ENCODE measurements at regions not wholly inside any gene's neighbourhood (a gene's known extent, or its start where the extent isn't known, plus 50 kb on each side); places are given as distances from the start of the nearest gene placed in this dataset.

DNA sequence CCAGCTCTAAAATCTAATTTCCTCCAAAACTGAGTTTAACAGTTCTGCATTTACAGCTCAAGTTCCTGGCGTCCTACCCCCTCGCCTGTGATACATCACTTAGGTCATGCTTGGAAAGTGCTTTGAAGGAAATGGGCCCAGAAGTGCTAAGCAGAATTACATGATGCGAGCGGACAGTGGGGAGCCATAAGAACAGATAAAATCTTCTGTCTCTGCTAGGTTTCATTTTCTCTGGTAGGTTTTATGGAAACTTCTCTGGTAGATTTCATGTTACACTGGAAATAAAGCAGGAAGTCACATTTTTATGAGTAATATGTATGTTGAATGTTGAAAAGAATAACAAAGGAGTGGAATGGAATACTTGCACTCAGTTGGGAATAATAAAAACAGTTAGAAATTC is 138.3 kb downstream of the ZDHHC21 start:
- TF ChIP-seq, protein P1, sequence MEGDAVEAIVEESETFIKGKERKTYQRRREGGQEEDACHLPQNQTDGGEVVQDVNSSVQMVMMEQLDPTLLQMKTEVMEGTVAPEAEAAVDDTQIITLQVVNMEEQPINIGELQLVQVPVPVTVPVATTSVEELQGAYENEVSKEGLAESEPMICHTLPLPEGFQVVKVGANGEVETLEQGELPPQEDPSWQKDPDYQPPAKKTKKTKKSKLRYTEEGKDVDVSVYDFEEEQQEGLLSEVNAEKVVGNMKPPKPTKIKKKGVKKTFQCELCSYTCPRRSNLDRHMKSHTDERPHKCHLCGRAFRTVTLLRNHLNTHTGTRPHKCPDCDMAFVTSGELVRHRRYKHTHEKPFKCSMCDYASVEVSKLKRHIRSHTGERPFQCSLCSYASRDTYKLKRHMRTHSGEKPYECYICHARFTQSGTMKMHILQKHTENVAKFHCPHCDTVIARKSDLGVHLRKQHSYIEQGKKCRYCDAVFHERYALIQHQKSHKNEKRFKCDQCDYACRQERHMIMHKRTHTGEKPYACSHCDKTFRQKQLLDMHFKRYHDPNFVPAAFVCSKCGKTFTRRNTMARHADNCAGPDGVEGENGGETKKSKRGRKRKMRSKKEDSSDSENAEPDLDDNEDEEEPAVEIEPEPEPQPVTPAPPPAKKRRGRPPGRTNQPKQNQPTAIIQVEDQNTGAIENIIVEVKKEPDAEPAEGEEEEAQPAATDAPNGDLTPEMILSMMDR (conservative IDR thresholded peaks at IDR 0.05; ENCODE audit: low read depth, low read length), result no peak
- no peak for TF ChIP-seq EZH2 (IDR thresholded peaks at IDR 0.05; ENCODE audit: low read length, unreplicated experiment)

Data from PC-3 (cell line).